Erythroblast (primary cell): ENCODE measurements at regions not wholly inside any gene's neighbourhood (a gene's known extent, or its start where the extent isn't known, plus 50 kb on each side); places are given as distances from the start of the nearest gene placed in this dataset.

Experiments
- GATA1 ChIP-seq: IDR thresholded peaks from 2 replicates; pipeline ENCODE4 v1.6.1; 2011; ENCODE audit warnings: low read depth, mild to moderate bottlenecking, control low read depth, low read length, moderate library complexity
- POLR2A ChIP-seq: IDR thresholded peaks from 2 replicates; pipeline ENCODE4 v1.6.1; 2011; ENCODE audit warnings: mild to moderate bottlenecking, low read length

DNA sequence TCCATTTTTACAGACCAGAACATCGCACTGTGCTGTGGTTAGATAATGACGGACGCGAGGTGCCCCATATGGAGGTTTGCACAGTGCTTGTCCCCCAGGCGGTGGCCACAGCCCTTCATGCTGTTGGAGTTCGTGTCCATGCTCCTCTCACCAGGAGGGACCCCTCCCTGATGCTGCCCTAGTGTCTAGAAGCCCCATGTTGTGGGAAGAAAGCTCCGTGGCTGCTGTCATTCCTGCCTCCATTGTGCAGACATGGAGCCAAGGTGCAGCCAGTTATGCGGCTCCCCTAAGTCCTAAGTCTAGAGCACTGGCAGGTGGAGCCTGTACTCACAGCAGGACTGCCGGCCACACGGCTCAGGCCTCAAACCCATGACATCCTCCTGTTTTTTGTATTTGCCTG, 464.9 kb downstream of the EIPR1 start:
- no peak for TF ChIP-seq POLR2A
- TF ChIP-seq GATA1 = no peak
